Neural progenitor cell (in vitro differentiated cells): ENCODE measurements at regions not wholly inside any gene's neighbourhood (a gene's known extent, or its start where the extent isn't known, plus 50 kb on each side); places are given as distances from the start of the nearest gene placed in this dataset.

Experiments used
- DNase-seq: peaks from one replicate; pipeline ENCODE4 v3.0.0-alpha.2; 2016; ENCODE audit warnings: low spot score
- H2AFZ ChIP-seq: fragments of 200-600 bp; sonication (generic); replicated peaks from 2 replicates; pipeline ENCODE4 v1.6.1; 2016; ENCODE audit warnings: antibody characterized with exemption
- H3F3A ChIP-seq: fragments of 200-600 bp; sonication (generic); 2 replicates; pipeline ENCODE4 v1.6.1; 2016; ENCODE audit warnings: antibody characterized with exemption, low read depth
- H3K27ac ChIP-seq: fragments of 200-600 bp; sonication (generic); 2 replicates; pipeline ENCODE4 v1.5.1; 2016; ENCODE audit warnings: mild to moderate bottlenecking
- H3K27me3 ChIP-seq: fragments of 200-600 bp; sonication (generic); 2 replicates; pipeline ENCODE4 v1.6.1; 2016; ENCODE audit warnings: mild to moderate bottlenecking, moderate library complexity
- H3K36me3 ChIP-seq: fragments of 200-600 bp; sonication (generic); 2 replicates; pipeline ENCODE4 v1.5.1; 2016
- H3K4me1 ChIP-seq: fragments of 200-600 bp; sonication (generic); 2 replicates; pipeline ENCODE4 v1.6.1; 2016; ENCODE audit warnings: mixed run types
- H3K4me2 ChIP-seq: fragments of 200-600 bp; sonication (generic); 2 replicates; pipeline ENCODE4 v1.6.1; 2016
- H3K4me3 ChIP-seq: fragments of 200-600 bp; sonication (generic); 2 replicates; pipeline ENCODE4 v1.5.1; 2016
- H3K79me2 ChIP-seq: fragments of 200-600 bp; sonication (generic); 2 replicates; pipeline ENCODE4 v1.6.1; 2016; ENCODE audit warnings: low read depth
- H3K9ac ChIP-seq: fragments of 200-600 bp; sonication (generic); 2 replicates; pipeline ENCODE4 v1.6.1; 2016
- H3K9me3 ChIP-seq: fragments of 200-600 bp; sonication (generic); 2 replicates; pipeline ENCODE4 v1.5.1; 2016; ENCODE audit warnings: low read depth
- H4K20me1 ChIP-seq: fragments of 200-600 bp; sonication (generic); 2 replicates; pipeline ENCODE4 v1.6.1; 2016; ENCODE audit warnings: low read depth
- H3K27ac Mint-ChIP-seq: 3 replicates; pipeline ENCODE4 v1.8.0; 2021; ENCODE audit warnings: mixed read lengths
- H3K27me3 Mint-ChIP-seq: 2 replicates; pipeline ENCODE4 v1.8.0; 2022; ENCODE audit warnings: low read depth, mild to moderate bottlenecking, inconsistent platforms, moderate library complexity, mixed read lengths; ENCODE audit not compliant: insufficient read depth
- H3K36me3 Mint-ChIP-seq: 3 replicates; pipeline ENCODE4 v1.8.0; 2021; ENCODE audit warnings: mixed read lengths
- H3K4me1 Mint-ChIP-seq: 3 replicates; pipeline ENCODE4 v1.8.0; 2021; ENCODE audit warnings: mixed read lengths
- H3K4me3 Mint-ChIP-seq: 3 replicates; pipeline ENCODE4 v1.8.0; 2021; ENCODE audit warnings: mild to moderate bottlenecking, moderate library complexity, mixed read lengths
- H3K9me3 Mint-ChIP-seq: 3 replicates; pipeline ENCODE4 v1.8.0; 2020; ENCODE audit warnings: mixed read lengths
- EZH2 ChIP-seq: fragments of 200-600 bp; sonication (generic); IDR thresholded peaks from 2 replicates; pipeline ENCODE4 v1.6.1; 2017; ENCODE audit warnings: antibody characterized with exemption, mild to moderate bottlenecking, moderate library complexity
- EZH2phosphoT487 ChIP-seq: fragments of 200-600 bp; sonication (generic); IDR thresholded peaks from 2 replicates; pipeline ENCODE4 v1.6.1; 2017; ENCODE audit warnings: antibody characterized with exemption
- TF ChIP-seq, protein P1 (sequence below): fragments of 200-600 bp; sonication (generic); IDR thresholded peaks from 2 replicates; pipeline ENCODE4 v1.5.1; 2017; ENCODE audit warnings: antibody characterized with exemption, mild to moderate bottlenecking

DNA sequence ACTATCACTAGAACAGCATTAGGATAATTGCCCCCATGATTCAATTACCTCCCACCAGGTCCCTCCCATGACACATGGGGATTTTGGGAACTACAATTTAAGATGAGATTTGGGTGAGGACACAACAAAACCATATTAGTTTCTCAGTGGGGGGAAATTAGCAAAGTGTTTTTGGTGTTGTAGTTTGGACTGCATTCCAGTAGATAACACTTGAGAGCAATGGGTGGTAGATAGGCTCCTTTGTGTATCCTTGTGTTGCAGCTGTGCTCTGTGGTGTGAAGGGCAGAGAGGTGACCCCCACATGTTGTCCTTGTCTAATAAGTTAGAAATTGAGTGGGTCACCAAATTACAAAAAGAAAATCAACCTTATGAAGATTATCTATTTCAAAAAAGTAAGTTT is 223.8 kb downstream of the SATB1 start:
- Histone ChIP-seq H3K36me3 (no peaks in the 10 kb centered on the region), H3K4me3 (no peak overlapping the region), H3K79me2 (no peaks in the 10 kb centered on the region), H3K27me3 (no peaks in the 10 kb centered on the region), H2AFZ (no peak overlapping the region), H3K9ac (no peak overlapping the region), H3K9me3 (no peaks in the 10 kb centered on the region), H3K27ac (no peak overlapping the region), H3K4me1 (no peaks in the 10 kb centered on the region), H4K20me1 (no peaks in the 10 kb centered on the region), H3F3A (peaks cover 5% of the 10 kb centered on the region), H3K4me2 (no peak overlapping the region)
- no peak overlapping the region for H3K27ac Mint-ChIP-seq
- H3K27me3 Mint-ChIP-seq: peaks cover 2% of the 10 kb centered on the region
- no peaks in the 10 kb centered on the region for H3K9me3 Mint-ChIP-seq
- TF ChIP-seq, protein P1, sequence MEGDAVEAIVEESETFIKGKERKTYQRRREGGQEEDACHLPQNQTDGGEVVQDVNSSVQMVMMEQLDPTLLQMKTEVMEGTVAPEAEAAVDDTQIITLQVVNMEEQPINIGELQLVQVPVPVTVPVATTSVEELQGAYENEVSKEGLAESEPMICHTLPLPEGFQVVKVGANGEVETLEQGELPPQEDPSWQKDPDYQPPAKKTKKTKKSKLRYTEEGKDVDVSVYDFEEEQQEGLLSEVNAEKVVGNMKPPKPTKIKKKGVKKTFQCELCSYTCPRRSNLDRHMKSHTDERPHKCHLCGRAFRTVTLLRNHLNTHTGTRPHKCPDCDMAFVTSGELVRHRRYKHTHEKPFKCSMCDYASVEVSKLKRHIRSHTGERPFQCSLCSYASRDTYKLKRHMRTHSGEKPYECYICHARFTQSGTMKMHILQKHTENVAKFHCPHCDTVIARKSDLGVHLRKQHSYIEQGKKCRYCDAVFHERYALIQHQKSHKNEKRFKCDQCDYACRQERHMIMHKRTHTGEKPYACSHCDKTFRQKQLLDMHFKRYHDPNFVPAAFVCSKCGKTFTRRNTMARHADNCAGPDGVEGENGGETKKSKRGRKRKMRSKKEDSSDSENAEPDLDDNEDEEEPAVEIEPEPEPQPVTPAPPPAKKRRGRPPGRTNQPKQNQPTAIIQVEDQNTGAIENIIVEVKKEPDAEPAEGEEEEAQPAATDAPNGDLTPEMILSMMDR: no peak
- TF ChIP-seq EZH2 (no peak), EZH2phosphoT487 (no peak)
- no peak overlapping the region for H3K4me3 Mint-ChIP-seq
- no peaks in the 10 kb centered on the region for H3K4me1 Mint-ChIP-seq
- H3K36me3 Mint-ChIP-seq: no peaks in the 10 kb centered on the region
- DNase-seq: peak; percentile 21

DNA sequence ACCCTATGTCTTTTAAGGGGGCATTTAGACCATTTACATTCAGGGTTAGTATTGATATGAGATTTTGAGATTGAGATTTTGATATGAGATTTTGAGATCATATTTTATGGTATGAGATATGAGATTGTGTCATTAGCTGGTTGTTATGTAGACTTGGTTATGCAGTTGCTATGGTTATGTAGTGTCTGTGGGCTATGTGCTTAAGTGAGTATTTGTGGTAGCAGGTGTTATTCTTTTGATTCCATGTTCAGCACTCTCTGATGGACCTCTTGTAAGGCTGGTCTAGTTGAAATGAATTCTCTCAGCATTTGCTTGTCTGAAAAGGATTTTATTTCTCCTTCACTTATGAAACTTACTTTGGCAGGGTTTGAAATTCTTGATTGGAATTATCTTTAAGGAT is 225.4 kb downstream of the SATB1 start:
- Histone ChIP-seq H2AFZ (no peak overlapping the region), H4K20me1 (no peaks in the 10 kb centered on the region), H3K36me3 (no peaks in the 10 kb centered on the region), H3K4me2 (no peak overlapping the region), H3K9ac (no peak overlapping the region), H3K9me3 (no peaks in the 10 kb centered on the region), H3K27ac (no peak overlapping the region), H3F3A (peaks cover 5% of the 10 kb centered on the region), H3K27me3 (no peaks in the 10 kb centered on the region), H3K4me3 (no peak overlapping the region), H3K79me2 (no peaks in the 10 kb centered on the region), H3K4me1 (no peaks in the 10 kb centered on the region)
- Mint-ChIP-seq H3K27ac (no peak overlapping the region), H3K4me3 (no peak overlapping the region), H3K4me1 (no peaks in the 10 kb centered on the region), H3K9me3 (peaks cover 2% of the 10 kb centered on the region), H3K27me3 (peaks cover 2% of the 10 kb centered on the region), H3K36me3 (no peaks in the 10 kb centered on the region)
- DNase-seq: no peak
- TF ChIP-seq, protein P1: no peak
- TF ChIP-seq EZH2phosphoT487: no peak
- TF ChIP-seq EZH2: no peak

DNA sequence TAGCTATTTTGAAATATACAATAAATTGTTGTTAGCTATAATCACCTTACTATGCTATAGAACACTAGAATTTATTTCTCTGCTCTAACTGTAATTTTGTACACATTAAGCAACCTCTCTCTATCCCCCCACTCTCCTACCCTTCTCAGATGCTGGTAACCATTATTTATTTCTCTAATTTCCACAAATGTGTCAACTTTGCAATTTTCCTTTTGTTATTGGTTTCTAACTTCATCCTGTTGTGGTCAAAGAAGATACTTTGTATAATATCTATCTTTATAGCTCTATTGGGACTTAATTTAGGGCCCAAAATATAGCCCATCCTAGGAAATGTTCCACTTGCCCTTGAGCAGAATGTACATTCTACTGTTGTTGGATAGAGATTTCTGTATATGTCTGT is 229.3 kb downstream of the SATB1 start:
- no peaks in the 10 kb centered on the region for H3F3A ChIP-seq
- no peak overlapping the region for H3K27ac Mint-ChIP-seq
- peaks cover 2% of the 10 kb centered on the region for H3K4me1 Mint-ChIP-seq
- H3K4me3 ChIP-seq: no peak overlapping the region
- H3K79me2 ChIP-seq: no peaks in the 10 kb centered on the region
- H3K9me3 ChIP-seq: no peaks in the 10 kb centered on the region
- H3K27me3 Mint-ChIP-seq: peaks cover 2% of the 10 kb centered on the region
- H3K4me1 ChIP-seq: no peaks in the 10 kb centered on the region
- H3K4me2 ChIP-seq: no peak overlapping the region
- H4K20me1 ChIP-seq: no peaks in the 10 kb centered on the region
- H3K36me3 ChIP-seq: no peaks in the 10 kb centered on the region
- H3K27me3 ChIP-seq: no peaks in the 10 kb centered on the region
- no peak overlapping the region for H3K27ac ChIP-seq
- no peak for TF ChIP-seq EZH2
- TF ChIP-seq, protein P1: no peak
- TF ChIP-seq EZH2phosphoT487: no peak
- peaks cover 2% of the 10 kb centered on the region for H3K9me3 Mint-ChIP-seq
- no peak for DNase-seq
- H3K9ac ChIP-seq: no peak overlapping the region
- H2AFZ ChIP-seq: no peak overlapping the region
- H3K4me3 Mint-ChIP-seq: no peak overlapping the region
- H3K36me3 Mint-ChIP-seq: no peaks in the 10 kb centered on the region
